ENCODE measurements at regions not wholly inside any gene's neighbourhood (a gene's known extent, or its start where the extent isn't known, plus 50 kb on each side); places are given as distances from the start of the nearest gene placed in this dataset.

DNA sequence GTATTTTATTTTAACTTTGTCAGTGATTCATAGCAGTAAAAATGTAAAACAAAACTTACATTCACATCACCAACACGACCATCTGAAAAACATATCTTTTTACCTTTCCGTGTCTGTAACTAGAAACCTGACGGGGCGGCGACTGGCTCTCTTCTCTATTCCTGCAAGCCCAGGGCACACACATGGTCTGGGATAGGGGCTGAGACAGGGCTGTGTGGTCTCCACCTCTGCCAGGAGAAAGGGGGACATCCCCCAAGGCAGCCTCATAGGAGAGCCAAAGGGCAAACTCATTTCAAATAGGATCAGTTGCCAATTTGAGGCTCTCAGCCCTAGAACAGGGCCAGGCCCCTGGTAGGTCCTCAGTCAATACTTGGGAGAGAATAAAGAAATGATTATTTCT is 359.4 kb downstream of the TCERG1L start:
- DNase-seq (ENCODE audit: low spot score): no peak
- TF ChIP-seq, protein P1, sequence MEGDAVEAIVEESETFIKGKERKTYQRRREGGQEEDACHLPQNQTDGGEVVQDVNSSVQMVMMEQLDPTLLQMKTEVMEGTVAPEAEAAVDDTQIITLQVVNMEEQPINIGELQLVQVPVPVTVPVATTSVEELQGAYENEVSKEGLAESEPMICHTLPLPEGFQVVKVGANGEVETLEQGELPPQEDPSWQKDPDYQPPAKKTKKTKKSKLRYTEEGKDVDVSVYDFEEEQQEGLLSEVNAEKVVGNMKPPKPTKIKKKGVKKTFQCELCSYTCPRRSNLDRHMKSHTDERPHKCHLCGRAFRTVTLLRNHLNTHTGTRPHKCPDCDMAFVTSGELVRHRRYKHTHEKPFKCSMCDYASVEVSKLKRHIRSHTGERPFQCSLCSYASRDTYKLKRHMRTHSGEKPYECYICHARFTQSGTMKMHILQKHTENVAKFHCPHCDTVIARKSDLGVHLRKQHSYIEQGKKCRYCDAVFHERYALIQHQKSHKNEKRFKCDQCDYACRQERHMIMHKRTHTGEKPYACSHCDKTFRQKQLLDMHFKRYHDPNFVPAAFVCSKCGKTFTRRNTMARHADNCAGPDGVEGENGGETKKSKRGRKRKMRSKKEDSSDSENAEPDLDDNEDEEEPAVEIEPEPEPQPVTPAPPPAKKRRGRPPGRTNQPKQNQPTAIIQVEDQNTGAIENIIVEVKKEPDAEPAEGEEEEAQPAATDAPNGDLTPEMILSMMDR (IDR thresholded peaks at IDR 0.05; ENCODE audit: extremely low read depth, missing control alignments): no peak

GRCh38 chr10:130954326-130954905 is 357.1 kb downstream of the TCERG1L start:
- DNase-seq (ENCODE audit: low spot score): no peak
- TF ChIP-seq, protein P1 (IDR thresholded peaks at IDR 0.05; ENCODE audit: extremely low read depth, missing control alignments): no peak

DNA sequence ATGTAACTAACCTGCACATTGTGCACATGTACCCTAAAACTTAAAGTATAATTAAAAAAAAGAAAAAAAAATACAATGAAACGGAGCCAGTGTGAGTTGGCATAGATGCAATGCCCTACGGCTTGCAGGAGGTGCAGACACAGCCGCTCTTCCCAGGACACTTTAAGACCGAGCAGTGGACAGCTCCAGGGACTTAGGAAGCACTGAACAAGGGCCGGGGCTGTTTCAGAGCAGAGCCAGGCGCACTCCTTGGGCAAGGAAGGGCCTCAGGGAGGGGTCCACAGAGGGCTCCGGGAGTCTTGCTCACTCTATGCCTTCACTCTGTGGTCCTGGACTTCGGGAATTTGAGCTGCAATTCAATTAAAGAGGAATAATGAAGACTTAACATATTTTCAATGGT is 355.3 kb downstream of the TCERG1L start:
- no peak for DNase-seq (ENCODE audit: low spot score)
- TF ChIP-seq, protein P1 (IDR thresholded peaks at IDR 0.05; ENCODE audit: extremely low read depth, missing control alignments): no peak

DNA sequence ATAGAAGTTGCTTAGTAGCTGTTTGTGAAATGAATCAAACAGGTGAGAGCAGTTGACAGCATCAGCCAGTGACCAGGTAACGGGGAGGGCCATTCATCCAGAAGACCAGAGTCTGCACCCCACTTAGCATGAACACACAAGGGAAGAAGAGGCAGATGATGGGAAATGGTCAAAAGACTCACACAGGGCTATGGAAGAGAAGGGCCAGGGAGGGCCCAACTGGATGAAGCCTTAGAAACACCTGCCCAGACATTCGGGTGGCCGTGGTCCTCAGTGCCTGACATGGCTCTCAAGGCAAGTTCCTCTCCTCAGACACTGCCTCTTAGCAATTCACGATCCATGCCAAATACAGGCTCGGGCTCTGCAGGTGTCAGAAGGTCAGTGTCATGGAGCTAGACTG is 354.1 kb downstream of the TCERG1L start:
- DNase-seq (ENCODE audit: low spot score): no peak
- TF ChIP-seq, protein P1 (IDR thresholded peaks at IDR 0.05; ENCODE audit: extremely low read depth, missing control alignments): no peak

DNA sequence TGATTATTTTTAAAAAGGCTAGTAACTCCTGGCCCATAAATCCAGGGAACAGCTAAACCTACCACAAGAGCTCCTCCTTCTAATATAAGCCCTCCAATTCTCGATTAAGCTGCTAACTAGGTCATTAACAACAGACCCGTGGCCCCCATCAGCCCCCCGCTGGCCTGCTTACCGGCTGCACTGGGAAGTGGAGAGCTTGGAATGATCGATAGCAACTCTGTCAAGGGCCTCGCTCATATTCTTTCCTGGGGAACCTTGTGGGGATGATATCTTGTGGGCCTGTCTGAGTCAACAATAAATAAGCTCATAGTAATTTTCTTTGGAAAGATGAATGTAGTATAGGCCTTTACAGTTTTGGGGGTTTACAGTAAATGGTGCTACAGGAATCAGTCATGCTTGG is 353.5 kb downstream of the TCERG1L start:
- TF ChIP-seq, protein P1 (IDR thresholded peaks at IDR 0.05; ENCODE audit: extremely low read depth, missing control alignments): no peak
- DNase-seq (ENCODE audit: low spot score): no peak

GRCh38 chr10:130958981-130959751 is 352.4 kb downstream of the TCERG1L start:
- no peak for DNase-seq (ENCODE audit: low spot score)
- TF ChIP-seq, protein P1 (IDR thresholded peaks at IDR 0.05; ENCODE audit: extremely low read depth, missing control alignments): no peak

GRCh38 chr10:130959752-130960195 is 351.7 kb downstream of the TCERG1L start:
- TF ChIP-seq, protein P1 (IDR thresholded peaks at IDR 0.05; ENCODE audit: extremely low read depth, missing control alignments): no peak
- DNase-seq (ENCODE audit: low spot score): no peak
